ENCODE measurements at regions not wholly inside any gene's neighbourhood (a gene's known extent, or its start where the extent isn't known, plus 50 kb on each side); places are given as distances from the start of the nearest gene placed in this dataset.

DNA sequence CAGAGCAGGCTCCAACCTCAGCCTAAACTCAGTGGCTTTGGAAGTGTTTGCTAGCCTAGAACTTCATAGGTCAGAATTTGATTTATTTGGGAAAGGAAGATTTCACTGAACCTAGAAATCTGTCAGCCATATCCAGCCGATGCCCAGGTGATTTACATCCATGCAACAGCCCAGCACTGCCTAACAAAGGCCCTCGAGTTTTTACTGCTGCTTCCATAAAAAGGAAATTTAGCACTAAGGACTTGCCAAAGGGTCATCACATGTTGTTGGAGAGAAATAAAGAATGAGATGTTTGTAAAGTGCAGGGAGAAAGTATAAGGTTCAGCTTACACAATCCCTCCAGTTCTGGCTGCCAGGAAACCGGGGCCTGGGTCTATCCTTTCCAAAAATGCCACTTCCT, 614.2 kb downstream of the BCL11A start:
- CTCF ChIA-PET: no interaction called here
- no peak for DNase-seq (ENCODE audit: extremely low spot score)
- POLR2A ChIA-PET: no interaction called here
- TF ChIP-seq FOXA1 (IDR thresholded peaks at IDR 0.05) (no peak), FOXM1 (IDR thresholded peaks at IDR 0.05; ENCODE audit: borderline replicate concordance) (no peak), NFRKB (IDR thresholded peaks at IDR 0.05) (no peak), TARDBP (IDR thresholded peaks at IDR 0.05) (no peak), SP1 (IDR thresholded peaks at IDR 0.05) (no peak), CTBP1 (IDR thresholded peaks at IDR 0.05; ENCODE audit: borderline replicate concordance) (no peak), LEF1 (IDR thresholded peaks at IDR 0.05; ENCODE audit: borderline replicate concordance) (no peak), ELF4 (IDR thresholded peaks at IDR 0.05) (no peak), L3MBTL2 (conservative IDR thresholded peaks at IDR 0.05) (no peak), FOXK2 (IDR thresholded peaks at IDR 0.05) (no peak), ARNT (IDR thresholded peaks at IDR 0.05) (no peak), BHLHE40 (IDR thresholded peaks at IDR 0.05; ENCODE audit: borderline replicate concordance) (no peak), SUZ12 (IDR thresholded peaks at IDR 0.05) (no peak), HDGF (IDR thresholded peaks at IDR 0.05; ENCODE audit: borderline replicate concordance) (no peak), ZNF384 (IDR thresholded peaks at IDR 0.05) (no peak)

DNA sequence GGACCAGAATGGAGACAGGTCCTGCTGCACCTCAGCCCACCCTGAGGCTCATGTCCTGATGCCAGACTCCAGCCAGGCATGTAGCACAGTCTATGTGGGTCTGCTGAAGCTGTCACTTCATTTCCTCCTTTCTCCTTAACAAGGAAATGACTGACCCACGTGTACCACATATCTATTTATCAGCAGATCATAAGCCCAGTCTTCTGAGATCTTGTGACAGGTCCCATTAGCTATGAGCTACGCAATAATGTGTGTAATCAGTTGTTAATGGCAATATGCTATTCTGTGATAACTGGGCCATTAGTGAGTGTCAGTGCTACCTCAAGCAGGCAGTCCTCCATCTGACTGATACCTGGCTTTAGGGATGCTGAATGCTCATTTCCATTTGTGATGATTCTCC, 615.3 kb downstream of the BCL11A start:
- no peak for TF ChIP-seq ZNF384 (IDR thresholded peaks at IDR 0.05)
- TF ChIP-seq HDGF (IDR thresholded peaks at IDR 0.05; ENCODE audit: borderline replicate concordance): no peak
- no peak for TF ChIP-seq ARNT (IDR thresholded peaks at IDR 0.05)
- TF ChIP-seq FOXM1 (IDR thresholded peaks at IDR 0.05; ENCODE audit: borderline replicate concordance): no peak
- POLR2A ChIA-PET: no interaction called here
- DNase-seq (ENCODE audit: extremely low spot score): no peak
- CTCF ChIA-PET: interaction anchor here (0.6 kb wide), 1 partner anchor 35 kb away, joined by 4 read pairs; no protein-coding TSS in a partner anchor

DNA sequence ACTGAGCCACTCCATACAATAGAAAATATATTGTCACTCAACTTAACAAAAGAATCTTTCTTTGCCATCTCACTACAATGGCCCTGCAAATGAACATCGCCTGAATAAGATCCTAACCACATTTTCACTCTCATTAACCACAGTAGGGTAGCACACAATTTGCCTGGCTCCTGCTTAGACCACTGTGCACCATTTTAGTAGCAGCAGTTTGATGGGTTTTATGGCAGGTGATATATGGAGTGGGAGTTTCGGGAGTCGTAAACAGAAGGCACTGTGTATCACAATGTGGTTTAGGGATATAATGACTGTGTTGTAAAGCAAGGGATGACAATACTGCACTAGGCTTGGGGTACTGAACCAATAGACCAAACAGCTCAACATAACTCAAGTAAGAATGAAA, 617.4 kb downstream of the BCL11A start:
- CTCF ChIA-PET: interaction anchor here (0.9 kb wide), 1 partner anchor 1354 kb away, joined by 4 read pairs; no protein-coding TSS in a partner anchor
- TF ChIP-seq ELF4 (IDR thresholded peaks at IDR 0.05): no peak
- TF ChIP-seq, protein P1, sequence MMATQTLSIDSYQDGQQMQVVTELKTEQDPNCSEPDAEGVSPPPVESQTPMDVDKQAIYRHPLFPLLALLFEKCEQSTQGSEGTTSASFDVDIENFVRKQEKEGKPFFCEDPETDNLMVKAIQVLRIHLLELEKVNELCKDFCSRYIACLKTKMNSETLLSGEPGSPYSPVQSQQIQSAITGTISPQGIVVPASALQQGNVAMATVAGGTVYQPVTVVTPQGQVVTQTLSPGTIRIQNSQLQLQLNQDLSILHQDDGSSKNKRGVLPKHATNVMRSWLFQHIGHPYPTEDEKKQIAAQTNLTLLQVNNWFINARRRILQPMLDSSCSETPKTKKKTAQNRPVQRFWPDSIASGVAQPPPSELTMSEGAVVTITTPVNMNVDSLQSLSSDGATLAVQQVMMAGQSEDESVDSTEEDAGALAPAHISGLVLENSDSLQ (IDR thresholded peaks at IDR 0.05): peak; percentile 46; the same call in 1 of the 2 replicates
- TF ChIP-seq L3MBTL2 (conservative IDR thresholded peaks at IDR 0.05): no peak
- no peak for TF ChIP-seq SUZ12 (IDR thresholded peaks at IDR 0.05)
- TF ChIP-seq CTBP1 (IDR thresholded peaks at IDR 0.05; ENCODE audit: borderline replicate concordance): no peak
- no peak for TF ChIP-seq TARDBP (IDR thresholded peaks at IDR 0.05)
- no peak for TF ChIP-seq BHLHE40 (IDR thresholded peaks at IDR 0.05; ENCODE audit: borderline replicate concordance)
- TF ChIP-seq FOXK2 (IDR thresholded peaks at IDR 0.05): no peak
- no peak for TF ChIP-seq NFRKB (IDR thresholded peaks at IDR 0.05)
- DNase-seq (ENCODE audit: extremely low spot score): no peak
- POLR2A ChIA-PET: no interaction called here

DNA sequence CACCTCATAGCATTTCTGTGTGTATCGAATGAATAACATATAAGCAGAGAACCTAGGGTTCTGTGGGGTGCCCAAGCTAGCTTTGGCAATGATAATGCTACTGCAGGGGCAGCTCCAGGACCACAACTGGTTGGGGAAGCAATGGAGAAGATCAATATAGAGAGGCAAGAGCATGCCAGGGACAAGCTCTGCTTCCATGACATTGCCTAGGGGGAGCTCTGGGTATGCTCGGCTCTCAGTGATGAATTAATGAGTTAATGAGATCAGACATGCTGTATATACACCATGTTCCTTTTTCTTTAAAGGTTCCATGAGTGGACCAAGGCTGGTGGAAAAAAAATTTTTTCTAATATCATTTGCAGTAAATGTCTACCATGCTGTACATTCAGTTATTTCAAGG, 618.4 kb downstream of the BCL11A start:
- ChIA-PET CTCF (no interaction called here), POLR2A (no interaction called here)
- DNase-seq (ENCODE audit: extremely low spot score): no peak
- no peak for TF ChIP-seq NFRKB (IDR thresholded peaks at IDR 0.05)
- TF ChIP-seq LEF1 (IDR thresholded peaks at IDR 0.05; ENCODE audit: borderline replicate concordance): no peak
- TF ChIP-seq FOXA1 (IDR thresholded peaks at IDR 0.05): no peak
- TF ChIP-seq, protein P1 (IDR thresholded peaks at IDR 0.05): no peak

DNA sequence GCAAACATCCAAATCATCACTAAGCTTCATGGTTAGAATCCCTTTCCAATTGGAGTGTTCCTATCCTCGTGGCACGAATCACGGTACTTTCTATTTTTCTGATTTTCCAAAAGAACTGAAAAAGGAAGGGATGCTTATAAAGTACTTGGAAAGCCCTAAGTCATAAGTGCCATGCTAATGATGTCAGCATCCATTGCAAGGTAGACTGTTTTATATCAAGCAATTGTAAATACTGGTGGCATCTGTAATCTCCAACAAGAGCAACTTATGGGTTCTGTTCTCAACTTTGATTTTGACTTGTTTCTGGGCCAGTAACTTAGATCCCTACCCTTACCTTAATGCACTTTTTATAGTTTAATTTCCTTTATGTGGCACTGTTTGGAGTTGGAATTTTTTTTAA, 619.5 kb downstream of the BCL11A start:
- ChIA-PET CTCF (interaction anchor here (0.5 kb wide), 1 partner anchor 608 kb away, joined by 3 read pairs; no protein-coding TSS in a partner anchor), POLR2A (no interaction called here)
- TF ChIP-seq BHLHE40 (IDR thresholded peaks at IDR 0.05; ENCODE audit: borderline replicate concordance) (no peak), LEF1 (IDR thresholded peaks at IDR 0.05; ENCODE audit: borderline replicate concordance) (no peak), ARNT (IDR thresholded peaks at IDR 0.05) (no peak), SP1 (IDR thresholded peaks at IDR 0.05) (no peak)
- DNase-seq (ENCODE audit: extremely low spot score): no peak

DNA sequence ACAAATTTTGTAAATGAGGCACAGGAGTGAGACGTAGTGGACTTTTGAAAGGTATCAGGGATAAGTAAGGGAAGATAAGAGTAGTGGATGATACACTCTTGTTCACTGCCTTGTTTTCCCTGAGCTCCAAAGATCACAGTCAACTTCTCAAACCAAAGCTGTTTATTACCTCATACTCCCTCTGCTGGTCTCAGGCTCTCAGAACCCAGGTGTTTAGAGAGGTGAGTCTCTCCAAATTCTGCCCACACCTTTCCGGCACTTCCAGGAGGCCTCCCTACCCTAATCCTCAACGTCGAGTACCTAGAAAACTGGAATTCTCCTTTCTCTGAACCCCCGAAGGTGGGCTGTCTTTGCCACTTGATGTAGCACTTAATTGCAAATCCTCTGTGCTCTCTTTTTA, 621.1 kb downstream of the BCL11A start:
- CTCF ChIA-PET: no interaction called here

More for the DNA sequence above, 621.1 kb downstream of the BCL11A start:
- TF ChIP-seq TARDBP (IDR thresholded peaks at IDR 0.05): no peak
- no peak for TF ChIP-seq SUZ12 (IDR thresholded peaks at IDR 0.05)
- TF ChIP-seq ARNT (IDR thresholded peaks at IDR 0.05): no peak
- no peak for TF ChIP-seq L3MBTL2 (conservative IDR thresholded peaks at IDR 0.05)
- no peak for TF ChIP-seq LEF1 (IDR thresholded peaks at IDR 0.05; ENCODE audit: borderline replicate concordance)
- TF ChIP-seq FOXM1 (IDR thresholded peaks at IDR 0.05; ENCODE audit: borderline replicate concordance): no peak
- no peak for TF ChIP-seq CTBP1 (IDR thresholded peaks at IDR 0.05; ENCODE audit: borderline replicate concordance)
- no peak for TF ChIP-seq HDGF (IDR thresholded peaks at IDR 0.05; ENCODE audit: borderline replicate concordance)
- TF ChIP-seq, protein P1 (IDR thresholded peaks at IDR 0.05): no peak
- TF ChIP-seq FOXK2 (IDR thresholded peaks at IDR 0.05): no peak
- no peak for TF ChIP-seq SP1 (IDR thresholded peaks at IDR 0.05)
- TF ChIP-seq ZNF384 (IDR thresholded peaks at IDR 0.05): no peak
- TF ChIP-seq NFRKB (IDR thresholded peaks at IDR 0.05): no peak
- TF ChIP-seq ELF4 (IDR thresholded peaks at IDR 0.05): no peak
- POLR2A ChIA-PET: no interaction called here
- DNase-seq (ENCODE audit: extremely low spot score): no peak

All from HEK293T (cell line).